GM18909 (cell line): ENCODE measurements at regions not wholly inside any gene's neighbourhood (a gene's known extent, or its start where the extent isn't known, plus 50 kb on each side); places are given as distances from the start of the nearest gene placed in this dataset.

Source experiments
- ATAC-seq: cut with Tn5 transposase; IDR thresholded peaks from one replicate; pipeline ENCODE4 v1.9.1; 2021; ENCODE audit warnings: mild to moderate bottlenecking; ENCODE audit not compliant: unreplicated experiment, poor library complexity

DNA sequence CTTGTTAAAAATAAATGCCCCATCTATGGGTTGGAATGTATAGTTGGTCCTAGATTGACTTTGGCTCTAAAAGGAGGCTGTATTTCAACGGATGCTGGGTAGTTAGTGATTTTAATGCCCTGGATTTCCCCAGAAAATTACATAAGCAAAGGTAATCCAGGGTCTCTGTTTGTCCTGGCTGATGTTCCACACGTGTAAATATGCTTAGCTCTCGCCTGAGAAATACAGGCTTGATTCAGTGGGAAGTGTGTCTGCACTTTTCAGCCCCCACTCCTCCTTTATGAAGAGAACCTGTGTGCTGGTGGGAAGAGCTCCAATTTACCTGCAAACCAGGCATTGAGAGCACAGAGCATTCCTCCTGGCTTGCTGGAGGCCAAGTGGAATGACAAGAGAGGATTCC, 294.6 kb upstream of the CLINT1 start:
- no peak for ATAC-seq

DNA sequence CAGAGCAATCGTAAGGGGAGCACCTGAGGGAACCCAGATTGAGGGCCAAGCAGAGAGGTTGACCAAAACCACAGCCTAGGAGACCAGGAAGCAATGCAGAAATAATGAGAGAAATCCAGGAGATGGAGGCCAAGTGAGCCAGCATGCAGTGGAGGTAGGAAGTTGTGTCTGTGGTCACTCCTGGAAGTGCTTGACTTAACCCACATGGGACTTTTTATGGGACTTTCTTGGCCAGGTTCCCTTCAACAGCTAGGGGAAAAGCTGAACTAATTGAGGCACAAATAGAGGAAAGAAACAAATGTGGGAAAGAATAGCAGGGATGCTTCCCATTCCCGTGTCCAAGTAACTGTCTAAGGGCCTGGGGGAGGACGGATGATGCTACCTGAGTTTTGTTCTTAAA, 293.2 kb upstream of the CLINT1 start:
- no peak for ATAC-seq

DNA sequence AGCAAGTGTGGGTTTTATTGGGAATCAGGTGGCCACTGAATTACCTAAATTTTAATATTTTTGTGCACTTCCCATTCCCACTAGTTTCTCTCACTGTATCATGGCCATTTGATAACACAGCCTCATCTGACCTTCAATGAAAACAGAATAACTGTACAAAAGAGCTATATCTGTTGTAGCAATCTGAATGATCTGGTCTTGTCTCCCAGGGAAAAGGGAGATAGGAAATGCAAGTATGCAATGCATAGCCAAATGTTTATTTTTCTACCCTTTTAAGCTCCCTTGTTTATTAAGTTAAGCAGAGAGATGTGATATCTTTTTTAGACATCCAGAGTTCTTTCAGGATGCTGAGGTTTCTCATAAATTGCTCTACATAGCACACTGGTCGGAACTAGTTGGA, 288.3 kb upstream of the CLINT1 start:
- no peak for ATAC-seq

GRCh38 chr5:158145827-158146226, 286.9 kb upstream of the CLINT1 start:
- ATAC-seq, result no peak

GRCh38 chr5:158143081-158143480, 284.1 kb upstream of the CLINT1 start:
- ATAC-seq, result no peak

GRCh38 chr5:158142156-158142555, 283.2 kb upstream of the CLINT1 start:
- ATAC-seq, result no peak

DNA sequence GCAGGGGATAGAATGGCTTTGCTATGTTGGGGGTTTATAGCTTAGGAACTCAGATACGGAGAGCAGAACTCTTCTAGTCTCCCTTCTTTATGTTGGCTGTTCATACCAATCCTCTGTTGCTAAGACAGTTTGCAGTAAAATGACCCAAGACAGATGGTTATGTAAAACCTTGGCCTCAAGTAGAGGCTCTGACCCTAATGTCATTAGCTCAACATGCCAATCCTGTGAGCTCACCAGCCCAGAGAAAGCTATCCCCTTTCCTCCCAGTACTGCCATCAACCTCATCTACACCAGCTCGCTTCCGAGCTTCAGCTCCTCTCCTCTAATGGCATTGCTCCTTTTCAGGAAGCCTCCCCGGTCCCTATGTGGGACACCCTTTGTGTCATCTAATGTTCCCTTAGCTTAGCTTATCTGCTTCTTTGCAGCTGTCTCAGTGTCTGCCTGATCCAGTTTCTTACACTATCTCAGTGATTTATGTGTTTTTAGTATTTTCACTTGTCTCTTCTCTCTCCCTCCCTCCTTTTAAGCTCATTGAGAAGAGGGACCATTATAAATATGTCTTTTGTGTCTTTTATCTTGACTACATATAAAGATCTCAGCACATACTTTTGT, 281.3 kb upstream of the CLINT1 start:
- ATAC-seq, result no peak

DNA sequence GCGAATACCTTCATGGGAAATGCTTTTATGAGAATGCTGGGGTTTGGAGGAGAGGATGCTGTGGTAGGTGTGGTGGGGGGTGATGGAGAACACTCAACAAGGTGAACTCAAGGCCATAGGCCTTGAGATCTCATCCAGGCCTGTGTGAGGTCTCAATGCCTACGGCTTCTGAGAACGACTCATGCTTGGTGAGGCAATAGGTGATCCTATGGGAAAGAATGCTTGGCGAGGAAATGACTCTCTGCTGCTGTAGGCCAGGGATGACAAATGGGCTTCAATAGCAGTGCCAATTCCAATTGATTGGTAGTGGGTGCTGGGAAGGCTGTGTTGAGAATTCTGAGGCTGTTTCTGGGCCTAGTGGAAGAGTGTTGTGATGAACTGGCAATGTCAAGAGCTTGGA, 280.2 kb upstream of the CLINT1 start:
- ATAC-seq, result no peak

GRCh38 chr5:158135682-158136179, 276.8 kb upstream of the CLINT1 start:
- ATAC-seq, result no peak

GRCh38 chr5:158133369-158133768, 274.4 kb upstream of the CLINT1 start:
- no peak for ATAC-seq

GRCh38 chr5:158127536-158127935, 268.6 kb upstream of the CLINT1 start:
- no peak for ATAC-seq

DNA sequence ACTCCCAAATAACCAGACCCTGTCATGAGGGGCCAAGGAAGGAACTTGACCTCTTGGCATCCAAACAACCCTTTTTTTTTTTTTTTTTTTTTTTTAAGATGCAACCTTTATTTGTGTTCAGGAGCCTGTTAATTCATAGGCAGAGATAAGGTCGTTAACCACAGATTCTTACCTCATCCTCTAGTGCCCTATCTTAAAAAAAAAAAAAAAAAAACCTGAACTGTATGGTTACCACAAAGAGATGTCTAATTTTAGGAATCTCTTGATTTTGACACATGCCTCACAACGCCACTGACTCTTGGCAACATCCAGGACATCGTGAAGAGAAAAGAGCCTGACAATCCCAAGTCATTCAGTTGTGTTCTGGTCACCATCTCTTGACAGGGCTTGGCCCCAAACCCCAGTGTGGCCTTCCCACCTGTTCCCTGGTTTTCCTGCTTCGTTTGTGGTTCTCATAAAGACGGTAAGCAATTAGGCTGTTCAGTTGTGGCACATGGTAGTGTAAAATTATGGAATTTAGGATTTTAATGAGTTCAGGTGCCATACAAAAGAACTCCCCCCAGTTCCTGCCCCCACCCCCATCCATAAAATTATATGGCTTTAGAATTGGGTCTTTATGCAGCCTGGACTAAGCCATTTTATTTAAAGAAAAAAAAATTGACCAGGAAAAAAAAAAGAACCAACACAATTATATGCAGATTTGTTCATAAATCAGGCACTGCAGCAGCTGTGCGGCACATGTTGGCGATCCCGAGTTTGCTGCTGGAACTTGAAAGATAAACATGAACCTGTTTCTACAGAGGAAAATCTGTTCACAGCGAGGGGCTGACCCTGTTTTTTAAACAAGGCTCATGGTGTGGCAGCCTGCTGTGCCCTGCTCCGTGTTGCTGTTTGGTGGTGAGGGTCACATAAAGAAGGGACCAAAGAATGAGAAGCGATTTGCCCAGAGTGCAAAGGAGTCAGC, 267.8 kb upstream of the CLINT1 start:
- ATAC-seq, result no peak

- ATAC-seq, result no peak
These were observed 265.8 kb upstream of the CLINT1 start for GRCh38 chr5:158124606-158125316.

- ATAC-seq, result no peak
These were observed 264.6 kb upstream of the CLINT1 start for GRCh38 chr5:158123595-158123994.

DNA sequence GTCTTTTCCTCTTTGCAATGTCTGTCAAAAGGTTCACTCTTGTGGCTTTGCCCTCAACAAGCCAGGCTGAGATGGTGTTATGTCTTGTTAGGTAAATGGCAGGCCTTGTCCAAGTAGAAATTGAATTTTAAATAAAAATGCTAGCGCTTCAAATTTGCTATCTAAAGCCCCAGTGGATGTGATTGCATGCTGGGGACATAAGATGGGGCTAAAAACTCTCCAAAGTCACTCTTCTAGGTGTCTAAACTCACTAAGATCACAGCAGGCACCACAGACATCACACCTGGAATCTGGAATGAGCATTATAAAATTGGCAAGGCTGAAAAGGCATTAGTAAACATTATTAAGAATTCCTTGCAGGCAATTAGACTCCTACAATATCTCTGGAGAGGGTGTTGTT, 262.7 kb upstream of the CLINT1 start:
- ATAC-seq, result no peak

DNA sequence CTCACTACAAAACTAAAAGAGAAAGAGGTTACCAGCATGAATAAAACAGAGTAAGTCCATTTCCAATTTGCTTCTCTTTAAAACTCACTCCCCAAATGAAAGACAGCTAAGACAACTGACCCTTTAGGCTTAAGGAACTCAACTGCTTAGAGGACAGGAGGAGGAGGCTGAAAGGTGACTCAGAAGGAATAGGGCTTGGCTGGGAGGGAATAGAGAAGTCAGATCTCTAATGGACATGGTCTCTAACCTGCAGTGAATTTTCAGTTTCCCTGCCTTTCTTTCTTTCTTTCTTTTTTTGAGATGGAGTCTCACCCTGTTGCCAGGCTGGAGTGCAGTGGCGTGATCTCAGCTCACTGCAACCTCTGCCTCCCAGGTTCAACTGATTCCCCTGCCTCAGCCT, 261.8 kb upstream of the CLINT1 start:
- no peak for ATAC-seq

GRCh38 chr5:158119961-158120723, 261.2 kb upstream of the CLINT1 start:
- no peak for ATAC-seq

DNA sequence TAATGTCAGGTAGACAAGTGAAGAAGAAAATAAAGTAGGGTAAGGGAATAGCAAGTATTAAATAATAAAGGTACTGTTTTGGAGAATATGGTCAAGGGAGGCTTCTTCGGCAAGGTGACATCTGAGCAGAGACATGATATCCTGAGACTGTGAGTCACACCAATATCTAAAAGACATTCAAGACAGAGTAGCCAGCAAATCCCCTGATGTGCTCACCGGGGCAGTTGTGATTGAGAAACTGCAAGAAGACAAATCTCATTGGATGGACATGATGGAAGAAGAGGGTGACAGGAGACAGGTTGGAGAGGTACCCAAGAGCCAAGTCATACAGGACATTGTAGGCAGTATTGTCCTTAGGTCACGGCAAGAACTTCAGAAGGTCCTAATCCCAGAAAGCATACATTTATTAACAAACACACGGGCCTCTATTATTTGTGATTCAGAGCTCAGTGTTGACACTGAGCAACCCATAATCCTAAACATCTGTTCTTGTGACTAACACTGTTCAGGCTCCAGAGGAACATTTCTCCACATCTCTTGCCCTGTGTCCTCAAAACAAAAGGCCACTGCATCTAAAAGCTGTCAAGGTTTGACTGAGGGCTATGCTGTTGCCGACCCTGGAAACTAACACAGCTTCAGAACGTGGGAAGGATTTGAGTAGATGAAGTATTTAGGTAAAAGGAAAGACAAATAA, 258.7 kb upstream of the CLINT1 start:
- ATAC-seq, result no peak

DNA sequence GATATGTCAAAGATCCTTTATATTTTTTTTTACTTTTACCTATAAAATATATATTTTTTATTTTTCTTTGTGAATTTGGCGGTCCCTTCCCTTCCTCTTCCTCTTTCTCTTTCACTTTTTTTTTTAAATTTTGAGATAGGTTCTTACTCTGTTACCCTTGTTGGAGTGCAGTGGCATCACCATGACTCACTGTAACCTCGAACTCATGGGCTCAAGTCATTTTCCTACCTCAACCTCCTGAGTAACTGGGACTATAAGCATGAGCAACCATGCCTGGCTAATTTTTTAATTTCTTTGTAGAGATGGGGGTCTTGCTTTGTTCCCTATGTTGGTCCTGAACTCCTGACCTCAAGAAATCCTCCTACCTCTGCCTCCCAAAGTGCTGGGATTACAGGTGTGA, 258.0 kb upstream of the CLINT1 start:
- ATAC-seq, result no peak

DNA sequence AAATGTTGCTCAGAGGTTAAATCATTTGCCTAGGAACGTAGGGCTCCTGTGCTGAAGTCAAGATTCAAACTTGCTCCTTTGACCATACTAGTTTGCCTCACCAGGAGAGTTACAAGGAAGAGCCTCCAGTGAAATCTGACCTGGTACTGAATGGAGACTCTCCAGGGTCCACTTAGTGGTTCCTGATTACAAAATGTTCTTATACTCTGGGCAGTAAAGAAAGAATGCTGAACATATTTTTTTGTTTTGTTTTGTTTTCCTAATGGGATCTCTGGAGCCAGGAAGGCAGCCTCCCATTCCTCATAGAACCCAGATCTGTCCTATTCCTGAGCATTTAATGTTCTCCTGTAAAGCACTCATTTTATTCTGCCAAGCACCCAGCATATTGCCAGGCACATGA, 256.5 kb upstream of the CLINT1 start:
- ATAC-seq, result no peak
